ENCODE measurements at regions not wholly inside any gene's neighbourhood (a gene's known extent, or its start where the extent isn't known, plus 50 kb on each side); places are given as distances from the start of the nearest gene placed in this dataset.

DNA sequence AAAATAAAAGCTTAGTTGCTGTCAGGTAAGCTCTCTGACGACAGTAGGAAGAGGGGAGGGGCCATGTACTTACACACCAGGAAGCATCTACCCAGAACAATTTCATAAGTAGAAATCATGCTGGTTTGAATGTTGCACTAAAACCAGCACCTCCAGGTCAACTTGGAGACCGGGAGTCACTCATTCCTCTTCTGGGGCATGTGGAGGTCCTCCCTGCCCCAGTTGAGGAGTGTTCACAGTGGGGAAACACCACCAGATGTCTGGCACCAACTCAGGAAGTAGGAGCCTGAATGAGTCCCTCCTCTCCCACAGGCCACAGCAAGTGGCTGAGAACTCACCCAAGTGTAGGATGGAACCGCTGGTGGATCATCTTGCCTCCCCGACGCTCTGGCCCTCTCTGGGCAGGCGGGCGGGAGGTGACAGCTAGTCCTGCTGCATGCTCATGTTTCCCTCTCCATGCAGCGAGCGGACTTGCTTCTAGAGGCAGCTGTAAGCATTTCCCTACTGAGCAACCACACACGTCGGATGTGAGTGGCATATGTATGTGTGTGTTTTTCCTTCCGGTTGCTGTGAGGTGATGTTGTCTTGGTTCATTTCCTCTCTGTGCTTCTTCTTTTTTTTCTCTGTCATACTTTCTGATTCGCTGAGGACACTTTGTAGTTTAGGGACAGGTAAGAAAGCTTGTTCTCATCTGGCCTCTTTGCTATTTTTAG is 149.5 kb upstream of the NEDD9 start:
- peak; percentile 15 for TF ChIP-seq CTCF (IDR thresholded peaks at IDR 0.05; ENCODE audit: borderline replicate concordance, extremely low read depth, low read length, poor library complexity, severe bottlenecking)
- no peak for TF ChIP-seq EZH2 (IDR thresholded peaks at IDR 0.05; ENCODE audit: borderline replicate concordance, low read depth, low read length, severe bottlenecking)
